ENCODE measurements at regions not wholly inside any gene's neighbourhood (a gene's known extent, or its start where the extent isn't known, plus 50 kb on each side); places are given as distances from the start of the nearest gene placed in this dataset.

- no peak overlapping the region for H3K4me3 ChIP-seq
- DNase-seq (ENCODE audit: low spot score in 2 of 2) = no peak
- peaks cover 0 to 12% of the 10 kb centered on the region in 2 donors for H3K4me1 ChIP-seq
- H3K9me3 ChIP-seq = no peaks in the 10 kb centered on the region
- TF ChIP-seq CTCF (IDR thresholded peaks at IDR 0.05) = no peak
- H3K27ac ChIP-seq = peak overlapping the region; percentile 54 to 65
- no peaks in the 10 kb centered on the region for H3K27me3 ChIP-seq
- intact Hi-C loops (cut with DNase I) = loop anchor here (10.0 kb wide), 1 partner anchor 886 kb away; no protein-coding TSS in a partner anchor
- no peaks in the 10 kb centered on the region for H3K36me3 ChIP-seq
Observed at GRCh38 chr4:114280645-114281044, 301.2 kb upstream of the ARSJ start.

GRCh38 chr4:114281164-114281960, 301.9 kb upstream of the ARSJ start:
- no peaks in the 10 kb centered on the region for H3K27me3 ChIP-seq
- peaks cover 0 to 12% of the 10 kb centered on the region in 2 donors for H3K4me1 ChIP-seq
- intact Hi-C loops (cut with DNase I) = loop anchor here (10.0 kb wide), 1 partner anchor 887 kb away; no protein-coding TSS in a partner anchor
- no peak for DNase-seq (ENCODE audit: low spot score in 2 of 2)
- TF ChIP-seq CTCF (IDR thresholded peaks at IDR 0.05) = no peak
- no peaks in the 10 kb centered on the region for H3K36me3 ChIP-seq
- H3K4me3 ChIP-seq = no peak overlapping the region
- no peaks in the 10 kb centered on the region for H3K9me3 ChIP-seq
- H3K27ac ChIP-seq = peak overlapping the region; percentile 54 to 65

- Histone ChIP-seq H3K4me3 (no peak overlapping the region), H3K36me3 (no peaks in the 10 kb centered on the region), H3K4me1 (peaks cover 0 to 12% of the 10 kb centered on the region in 2 donors), H3K9me3 (no peaks in the 10 kb centered on the region), H3K27ac (no peak overlapping the region), H3K27me3 (no peaks in the 10 kb centered on the region)
- no peak for TF ChIP-seq CTCF (IDR thresholded peaks at IDR 0.05)
- no peak for DNase-seq (ENCODE audit: low spot score in 2 of 2)
- intact Hi-C loops (cut with DNase I) = loop anchor here (10.0 kb wide), 1 partner anchor 888 kb away; no protein-coding TSS in a partner anchor
Observed at GRCh38 chr4:114282937-114283336, 303.5 kb upstream of the ARSJ start.

GRCh38 chr4:114284629-114285028, 305.2 kb upstream of the ARSJ start:
- Histone ChIP-seq H3K9me3 (peaks cover 0 to 9% of the 10 kb centered on the region in 2 donors), H3K27ac (no peak overlapping the region)
- intact Hi-C loops (cut with DNase I) = loop anchor here (10.0 kb wide), 1 partner anchor 890 kb away; no protein-coding TSS in a partner anchor

GRCh38 chr4:114286262-114286810, 306.9 kb upstream of the ARSJ start:
- Histone ChIP-seq H3K4me3 (no peak overlapping the region), H3K4me1 (peaks cover 0 to 5% of the 10 kb centered on the region in 2 donors), H3K27me3 (no peaks in the 10 kb centered on the region), H3K36me3 (no peaks in the 10 kb centered on the region), H3K9me3 (peaks cover 0 to 9% of the 10 kb centered on the region in 2 donors), H3K27ac (no peak overlapping the region)
- intact Hi-C loops (cut with DNase I) = loop anchor here (10.0 kb wide), 1 partner anchor 892 kb away; no protein-coding TSS in a partner anchor
- no peak for TF ChIP-seq CTCF (IDR thresholded peaks at IDR 0.05)
- no peak for DNase-seq (ENCODE audit: low spot score in 2 of 2)

More at GRCh38 chr4:114284629-114285028, 305.2 kb upstream of the ARSJ start:
- no peak for DNase-seq (ENCODE audit: low spot score in 2 of 2)
- no peak overlapping the region for H3K4me3 ChIP-seq
- H3K4me1 ChIP-seq = peaks cover 0 to 12% of the 10 kb centered on the region in 2 donors
- no peaks in the 10 kb centered on the region for H3K36me3 ChIP-seq
- no peaks in the 10 kb centered on the region for H3K27me3 ChIP-seq
- no peak for TF ChIP-seq CTCF (IDR thresholded peaks at IDR 0.05)

Data from ascending aorta (tissue), 2 donors.